WI38 (cell line): ENCODE measurements at regions not wholly inside any gene's neighbourhood (a gene's known extent, or its start where the extent isn't known, plus 50 kb on each side); places are given as distances from the start of the nearest gene placed in this dataset.

Experiments used
- H3K4me3 ChIP-seq: 2 replicates; pipeline ENCODE4 v1.5.1; 2011; ENCODE audit warnings: low read depth, mild to moderate bottlenecking, control low read depth, low read length
- TF ChIP-seq, protein P1 (sequence below): IDR thresholded peaks from 2 replicates; pipeline ENCODE4 v1.5.1; 2012; ENCODE audit warnings: low read depth, mild to moderate bottlenecking, control low read depth, low read length

DNA sequence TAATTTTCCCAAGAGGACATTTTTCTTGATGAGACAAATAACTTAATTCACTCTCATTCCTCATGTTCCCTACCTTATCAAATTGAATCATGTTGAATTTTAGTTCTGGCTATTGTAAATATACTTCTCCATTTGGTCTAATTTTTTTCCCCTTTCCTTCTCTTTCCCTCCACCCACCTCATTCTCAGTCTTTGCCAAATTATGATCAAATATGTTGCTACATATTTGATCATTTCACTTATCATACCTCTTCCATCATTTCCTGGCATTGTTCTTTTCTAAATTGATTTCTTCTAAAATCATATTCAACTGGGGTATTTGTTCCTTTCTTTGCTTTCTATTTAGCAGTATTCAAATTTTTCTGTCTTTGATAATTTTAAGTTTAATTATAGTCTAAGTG, 52.3 kb downstream of the HDGFL1 start:
- no peak overlapping the region for H3K4me3 ChIP-seq
- TF ChIP-seq, protein P1, sequence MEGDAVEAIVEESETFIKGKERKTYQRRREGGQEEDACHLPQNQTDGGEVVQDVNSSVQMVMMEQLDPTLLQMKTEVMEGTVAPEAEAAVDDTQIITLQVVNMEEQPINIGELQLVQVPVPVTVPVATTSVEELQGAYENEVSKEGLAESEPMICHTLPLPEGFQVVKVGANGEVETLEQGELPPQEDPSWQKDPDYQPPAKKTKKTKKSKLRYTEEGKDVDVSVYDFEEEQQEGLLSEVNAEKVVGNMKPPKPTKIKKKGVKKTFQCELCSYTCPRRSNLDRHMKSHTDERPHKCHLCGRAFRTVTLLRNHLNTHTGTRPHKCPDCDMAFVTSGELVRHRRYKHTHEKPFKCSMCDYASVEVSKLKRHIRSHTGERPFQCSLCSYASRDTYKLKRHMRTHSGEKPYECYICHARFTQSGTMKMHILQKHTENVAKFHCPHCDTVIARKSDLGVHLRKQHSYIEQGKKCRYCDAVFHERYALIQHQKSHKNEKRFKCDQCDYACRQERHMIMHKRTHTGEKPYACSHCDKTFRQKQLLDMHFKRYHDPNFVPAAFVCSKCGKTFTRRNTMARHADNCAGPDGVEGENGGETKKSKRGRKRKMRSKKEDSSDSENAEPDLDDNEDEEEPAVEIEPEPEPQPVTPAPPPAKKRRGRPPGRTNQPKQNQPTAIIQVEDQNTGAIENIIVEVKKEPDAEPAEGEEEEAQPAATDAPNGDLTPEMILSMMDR = no peak

DNA sequence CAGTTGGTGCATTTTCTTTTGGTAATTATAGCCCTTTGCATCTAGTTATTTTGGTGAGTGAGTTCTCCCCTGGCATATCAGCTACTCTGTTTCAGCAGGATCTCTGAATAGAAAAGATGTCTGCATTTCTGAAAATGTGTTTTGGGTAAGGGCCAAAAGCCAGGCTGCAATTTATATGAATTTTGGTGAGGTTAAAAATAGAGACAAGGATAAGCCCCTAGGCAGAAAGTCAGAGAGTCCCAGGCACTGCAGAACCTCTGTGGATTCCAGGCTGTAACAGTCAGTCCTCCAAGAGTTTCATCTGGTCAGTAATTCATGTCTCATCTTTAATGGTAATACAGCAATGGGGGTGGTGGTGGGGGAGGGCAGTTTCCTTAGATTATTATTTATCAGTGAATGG, 53.0 kb downstream of the HDGFL1 start:
- TF ChIP-seq, protein P1 = no peak
- no peak overlapping the region for H3K4me3 ChIP-seq

DNA sequence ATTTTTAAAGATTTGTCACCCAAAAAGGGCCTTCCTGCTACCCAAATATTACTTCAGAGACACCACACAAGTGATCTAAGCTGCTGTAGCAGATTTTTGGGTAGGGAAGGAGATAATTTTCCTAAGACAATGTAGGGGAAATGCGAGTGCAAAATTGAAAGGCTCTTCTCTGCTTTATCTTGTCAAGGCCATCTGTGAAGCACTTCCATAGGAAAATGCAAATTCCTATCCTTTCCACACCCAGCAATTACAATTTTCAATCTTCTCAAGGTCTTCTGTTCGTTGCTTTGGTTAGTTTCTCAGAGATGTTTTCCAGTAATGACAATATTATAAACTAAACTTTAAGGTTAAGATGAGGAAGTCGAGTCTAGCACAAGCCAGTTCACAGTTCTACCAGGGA, 53.4 kb downstream of the HDGFL1 start:
- no peak overlapping the region for H3K4me3 ChIP-seq
- TF ChIP-seq, protein P1 = no peak

DNA sequence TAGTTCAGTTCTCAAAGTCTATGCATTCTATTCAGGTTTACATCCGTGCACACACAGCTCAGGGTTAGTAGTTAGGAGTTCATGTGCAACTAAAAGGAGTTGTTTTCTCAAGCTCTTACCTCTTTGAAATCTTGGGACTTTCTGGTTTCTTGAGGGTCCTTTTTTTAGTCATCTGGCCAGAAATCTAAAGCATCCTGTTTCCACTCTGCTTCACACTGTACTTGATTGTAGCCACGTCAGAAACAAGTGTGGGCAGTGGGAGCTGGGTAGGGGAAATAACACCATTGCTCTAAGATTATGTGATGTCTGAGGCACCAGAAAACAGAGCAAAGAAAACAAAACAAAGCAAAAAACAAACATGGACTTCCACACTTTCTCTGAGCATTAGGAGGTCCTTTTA, 58.3 kb downstream of the HDGFL1 start:
- TF ChIP-seq, protein P1 = no peak
- H3K4me3 ChIP-seq = no peak overlapping the region

DNA sequence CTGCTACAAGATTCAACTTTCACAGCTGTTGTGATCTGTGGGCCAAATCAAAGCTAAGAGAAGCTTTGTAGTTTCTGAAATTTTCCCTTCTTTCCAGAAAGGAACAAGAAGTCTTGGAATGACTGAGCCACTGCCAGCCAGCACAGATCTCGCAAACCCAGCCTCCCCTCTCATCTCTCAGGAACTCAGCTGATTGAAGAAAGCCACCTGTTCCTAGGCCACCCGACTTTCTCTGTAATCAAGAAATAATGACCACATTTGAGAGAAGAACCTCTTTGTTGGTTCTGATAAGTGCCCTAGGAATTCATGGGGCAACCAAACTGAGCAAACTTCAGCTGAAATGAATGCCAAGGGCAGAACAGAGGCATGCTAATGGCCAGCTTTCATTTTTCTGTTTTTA, 61.7 kb downstream of the HDGFL1 start:
- TF ChIP-seq, protein P1 = no peak
- no peak overlapping the region for H3K4me3 ChIP-seq

DNA sequence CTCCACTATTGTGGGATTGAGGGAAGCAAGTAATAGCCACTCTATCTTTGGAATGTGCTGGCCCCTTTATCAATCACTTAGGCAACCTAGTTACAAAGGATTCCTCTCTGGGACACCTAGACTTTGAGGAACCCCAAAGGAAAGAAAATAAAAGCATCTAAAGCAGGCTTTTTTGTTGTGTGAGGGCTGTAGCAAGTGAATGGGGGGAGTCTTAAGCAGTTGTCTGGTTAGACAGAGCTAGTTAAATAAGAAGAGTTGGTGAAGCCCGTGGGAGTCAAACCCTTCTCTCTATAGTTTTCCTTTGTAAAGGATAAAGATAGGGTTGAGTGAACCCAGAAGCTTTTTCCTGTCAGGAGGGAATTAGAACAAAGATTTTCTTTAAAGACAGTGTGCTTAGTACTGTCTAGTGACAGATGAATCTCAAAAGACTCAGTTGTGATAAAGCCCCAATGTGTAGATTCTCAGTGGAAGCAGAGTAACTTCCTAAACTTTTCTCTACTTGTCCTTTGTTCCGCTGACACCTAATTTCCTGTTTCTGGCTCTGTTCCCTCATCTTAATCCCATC, 63.3 kb downstream of the HDGFL1 start:
- TF ChIP-seq, protein P1 = no peak
- no peak overlapping the region for H3K4me3 ChIP-seq

DNA sequence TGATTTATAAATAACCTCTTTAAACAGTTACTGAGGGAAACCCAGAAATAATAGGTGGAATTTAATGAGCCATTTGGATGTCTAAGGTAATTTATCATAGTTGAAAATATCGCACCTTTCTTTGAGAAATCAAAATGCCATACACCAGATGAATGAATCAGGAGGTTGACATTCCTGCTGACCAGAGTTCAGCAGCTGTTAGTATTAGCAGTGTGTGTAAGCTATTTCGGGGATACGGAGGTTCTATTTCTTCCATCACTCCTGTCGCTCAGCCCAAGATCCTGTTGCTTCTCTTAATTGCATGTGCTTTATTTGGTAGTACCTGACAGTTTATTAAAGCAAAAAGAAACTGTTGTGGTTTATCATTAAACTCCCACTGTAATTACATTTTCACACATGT, 67.1 kb downstream of the HDGFL1 start:
- TF ChIP-seq, protein P1 = no peak

More for the DNA sequence above, 67.1 kb downstream of the HDGFL1 start:
- no peak overlapping the region for H3K4me3 ChIP-seq
